ENCODE measurements at regions not wholly inside any gene's neighbourhood (a gene's known extent, or its start where the extent isn't known, plus 50 kb on each side); places are given as distances from the start of the nearest gene placed in this dataset.
A peak's percentile ranks its signal among the peaks of the same experiment; 100 is the strongest.

- Histone ChIP-seq H3K36me3 (no peaks in the 10 kb centered on the region), H3K4me2 (no peak overlapping the region), H3K27me3 (no peaks in the 10 kb centered on the region), H3K9ac (no peak overlapping the region), H4K20me1 (no peaks in the 10 kb centered on the region), H3K4me3 (no peak overlapping the region), H3K9me3 (replicated peaks in 1 of 11) (no peaks in the 10 kb centered on the region), H3K4me1 (no peaks in the 10 kb centered on the region), H3K27ac (no peak overlapping the region)
- TF ChIP-seq Cebpa-rat (IDR thresholded peaks at IDR 0.05) = no peak
Observed at GRCh38 chr9:546797-547223, 294.7 kb upstream of the DMRT1 start.

GRCh38 chr9:547314-547713 lies 294.2 kb upstream of the DMRT1 start:
- no peaks in the 10 kb centered on the region for H3K4me1 ChIP-seq
- no peaks in the 10 kb centered on the region for H4K20me1 ChIP-seq
- H3K4me3 ChIP-seq = no peak overlapping the region
- H3K9ac ChIP-seq = no peak overlapping the region
- H3K9me3 ChIP-seq (replicated peaks in 1 of 11) = no peaks in the 10 kb centered on the region
- TF ChIP-seq Cebpa-rat (IDR thresholded peaks at IDR 0.05) = no peak
- H3K27ac ChIP-seq = no peak overlapping the region
- no peaks in the 10 kb centered on the region for H3K36me3 ChIP-seq
- no peaks in the 10 kb centered on the region for H3K27me3 ChIP-seq
- 0 out of 22 replicates have a peak overlapping the region, but pooled peaks of 1 of the 11 experiments have one; percentile 3 for H3K4me2 ChIP-seq

GRCh38 chr9:549455-549997 lies 292.0 kb upstream of the DMRT1 start:
- no peak for TF ChIP-seq Cebpa-rat (IDR thresholded peaks at IDR 0.05)
- Histone ChIP-seq H3K27ac (no peak overlapping the region), H4K20me1 (no peaks in the 10 kb centered on the region), H3K4me1 (no peaks in the 10 kb centered on the region), H3K4me2 (no peak overlapping the region), H3K9ac (no peak overlapping the region), H3K36me3 (no peaks in the 10 kb centered on the region), H3K4me3 (no peak overlapping the region), H3K27me3 (no peaks in the 10 kb centered on the region), H3K9me3 (replicated peaks in 1 of 11) (no peaks in the 10 kb centered on the region)

GRCh38 chr9:550333-550732 lies 291.2 kb upstream of the DMRT1 start:
- Histone ChIP-seq H3K4me2 (no peak overlapping the region), H3K27me3 (no peaks in the 10 kb centered on the region), H3K9me3 (replicated peaks in 1 of 11) (no peaks in the 10 kb centered on the region), H3K36me3 (no peaks in the 10 kb centered on the region), H3K4me1 (no peaks in the 10 kb centered on the region), H3K9ac (no peak overlapping the region), H3K27ac (no peak overlapping the region), H4K20me1 (no peaks in the 10 kb centered on the region), H3K4me3 (no peak overlapping the region)
- TF ChIP-seq Cebpa-rat (IDR thresholded peaks at IDR 0.05) = no peak

GRCh38 chr9:551986-552929 lies 289.2 kb upstream of the DMRT1 start:
- Histone ChIP-seq H3K4me3 (no peak overlapping the region), H3K27me3 (no peaks in the 10 kb centered on the region), H3K27ac (no peak overlapping the region), H3K4me1 (no peaks in the 10 kb centered on the region), H4K20me1 (no peaks in the 10 kb centered on the region), H3K9ac (no peak overlapping the region), H3K9me3 (replicated peaks in 1 of 11) (no peaks in the 10 kb centered on the region), H3K4me2 (no peak overlapping the region), H3K36me3 (no peaks in the 10 kb centered on the region)
- no peak for TF ChIP-seq Cebpa-rat (IDR thresholded peaks at IDR 0.05)

GRCh38 chr9:555493-555892 lies 286.0 kb upstream of the DMRT1 start:
- Histone ChIP-seq H3K4me2 (no peak overlapping the region), H3K4me3 (no peak overlapping the region), H3K27me3 (no peaks in the 10 kb centered on the region), H3K9ac (no peak overlapping the region), H4K20me1 (no peaks in the 10 kb centered on the region), H3K9me3 (replicated peaks in 1 of 11) (no peaks in the 10 kb centered on the region), H3K4me1 (no peaks in the 10 kb centered on the region), H3K36me3 (no peaks in the 10 kb centered on the region), H3K27ac (no peak overlapping the region)
- no peak for TF ChIP-seq Cebpa-rat (IDR thresholded peaks at IDR 0.05)

- no peaks in the 10 kb centered on the region for H3K9me3 ChIP-seq (replicated peaks in 1 of 11)
- H3K9ac ChIP-seq = no peak overlapping the region
- no peaks in the 10 kb centered on the region for H4K20me1 ChIP-seq
- no peak overlapping the region for H3K27ac ChIP-seq
- no peaks in the 10 kb centered on the region for H3K4me1 ChIP-seq
- H3K4me2 ChIP-seq = no peak overlapping the region
- no peaks in the 10 kb centered on the region for H3K27me3 ChIP-seq
- no peak overlapping the region for H3K4me3 ChIP-seq
- no peaks in the 10 kb centered on the region for H3K36me3 ChIP-seq
- no peak for TF ChIP-seq Cebpa-rat (IDR thresholded peaks at IDR 0.05)
Observed at GRCh38 chr9:556199-556598, 285.3 kb upstream of the DMRT1 start.

- H3K27ac ChIP-seq = no peak overlapping the region
Observed at GRCh38 chr9:556675-557074, 284.8 kb upstream of the DMRT1 start.

GRCh38 chr9:557601-558201 lies 283.8 kb upstream of the DMRT1 start:
- H3K4me1 ChIP-seq = no peaks in the 10 kb centered on the region
- H3K27me3 ChIP-seq = no peaks in the 10 kb centered on the region
- H3K4me2 ChIP-seq = no peak overlapping the region

More at GRCh38 chr9:556675-557074, 284.8 kb upstream of the DMRT1 start:
- Histone ChIP-seq H3K36me3 (no peaks in the 10 kb centered on the region), H3K27me3 (no peaks in the 10 kb centered on the region), H3K9ac (no peak overlapping the region), H3K4me3 (no peak overlapping the region), H3K4me2 (no peak overlapping the region), H4K20me1 (no peaks in the 10 kb centered on the region), H3K9me3 (replicated peaks in 1 of 11) (no peaks in the 10 kb centered on the region), H3K4me1 (no peaks in the 10 kb centered on the region)
- no peak for TF ChIP-seq Cebpa-rat (IDR thresholded peaks at IDR 0.05)

More at GRCh38 chr9:557601-558201, 283.8 kb upstream of the DMRT1 start:
- Histone ChIP-seq H3K4me3 (no peak overlapping the region), H3K9me3 (replicated peaks in 1 of 11) (no peaks in the 10 kb centered on the region), H3K27ac (no peak overlapping the region), H4K20me1 (no peaks in the 10 kb centered on the region), H3K9ac (no peak overlapping the region), H3K36me3 (no peaks in the 10 kb centered on the region)
- no peak for TF ChIP-seq Cebpa-rat (IDR thresholded peaks at IDR 0.05)

All from BLaER1 treated with 17β-estradiol and CSF1 and Interleukin-3, amounts not matched to agents 10 nM and 100 nM (cell line).